Activated CD4-positive, alpha-beta T cell treated with anti-CD3 and anti-CD28 coated beads for 36 hours (primary cell): ENCODE measurements at regions not wholly inside any gene's neighbourhood (a gene's known extent, or its start where the extent isn't known, plus 50 kb on each side); places are given as distances from the start of the nearest gene placed in this dataset.

Source experiments
- ATAC-seq: fragments of 200-7000 bp; cut with Tn5 transposase; one replicate; pipeline ENCODE4 v1.10.0; 2021; ENCODE audit warnings: mild to moderate bottlenecking, moderate library complexity
- CTCF ChIA-PET: fragments of 350-600 bp; sonication (Branson Sonifier 250); formaldehyde crosslinking; loops from one replicate; lab custom pipeline; 2021; ENCODE audit warnings: antibody characterized with exemption; lab: Charles Lee
- POLR2A ChIA-PET: fragments of 350-600 bp; sonication (Branson Sonifier 250); formaldehyde crosslinking; loops from one replicate; lab custom pipeline; 2021; ENCODE audit warnings: antibody characterized with exemption, inconsistent platforms; lab: Charles Lee
- DNase-seq: peaks from one replicate; pipeline ENCODE4 v3.0.0-alpha.2; 2020
- H3K27ac Mint-ChIP-seq: one replicate; pipeline ENCODE4 v1.8.0; 2021; ENCODE audit warnings: mixed read lengths
- H3K27me3 Mint-ChIP-seq: one replicate; pipeline ENCODE4 v1.8.0; 2021; ENCODE audit warnings: mixed read lengths
- H3K36me3 Mint-ChIP-seq: one replicate; pipeline ENCODE4 v1.8.0; 2021; ENCODE audit warnings: low read depth, mixed read lengths
- H3K4me1 Mint-ChIP-seq: one replicate; pipeline ENCODE4 v1.8.0; 2021; ENCODE audit warnings: mixed read lengths
- H3K4me3 Mint-ChIP-seq: one replicate; pipeline ENCODE4 v1.8.0; 2021; ENCODE audit warnings: mild to moderate bottlenecking, moderate library complexity, mixed read lengths
- H3K9me3 Mint-ChIP-seq: one replicate; pipeline ENCODE4 v1.8.0; 2021; ENCODE audit warnings: low read depth, mixed read lengths
- intact Hi-C, 2 experiments: fragments of 100-400 bp; cut with DNase I in 1 of 2; cut with micrococcal nuclease in 1 of 2; formaldehyde crosslinking; loops; one replicate each; pipeline versions ENCODE4 v1.14.2 to v1.15.1; 2022 to 2024; cut with DNase I, micrococcal nuclease

DNA sequence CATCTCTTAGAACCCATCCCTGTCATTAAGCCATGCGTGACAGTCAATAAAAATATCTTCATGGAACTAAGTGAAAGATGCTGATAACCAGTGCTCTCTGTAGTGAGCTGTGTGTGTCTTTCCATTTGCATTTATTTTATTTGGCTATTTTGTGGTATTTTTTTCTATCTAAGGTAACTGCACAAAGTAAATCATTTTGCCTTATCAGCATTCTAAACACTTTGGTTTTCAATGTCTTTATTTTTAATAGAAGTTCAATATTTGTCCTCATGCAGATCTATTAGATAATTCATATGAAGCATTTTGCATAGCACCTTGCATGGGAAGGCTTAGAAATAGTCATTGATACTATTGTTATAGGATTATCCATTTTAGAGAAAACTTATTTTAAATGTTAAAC, 163.6 kb upstream of the TANK start:
- Mint-ChIP-seq H3K4me3 (no peak overlapping the region), H3K27ac (no peak overlapping the region), H3K4me1 (peaks cover 10% of the 10 kb centered on the region), H3K9me3 (no peaks in the 10 kb centered on the region), H3K36me3 (no peaks in the 10 kb centered on the region), H3K27me3 (no peaks in the 10 kb centered on the region)
- DNase-seq, result no peak
- POLR2A ChIA-PET, result no interaction called here
- no peak for ATAC-seq
- CTCF ChIA-PET, result interaction anchor here (1.1 kb wide), 1 partner anchor 8 kb away, joined by 4 read pairs; no protein-coding TSS in a partner anchor
- intact Hi-C loops, result loop anchor here in 1 of 2 experiments (10.0 kb wide), 3 partner anchors 278 to 672 kb away; no protein-coding TSS in a partner anchor

DNA sequence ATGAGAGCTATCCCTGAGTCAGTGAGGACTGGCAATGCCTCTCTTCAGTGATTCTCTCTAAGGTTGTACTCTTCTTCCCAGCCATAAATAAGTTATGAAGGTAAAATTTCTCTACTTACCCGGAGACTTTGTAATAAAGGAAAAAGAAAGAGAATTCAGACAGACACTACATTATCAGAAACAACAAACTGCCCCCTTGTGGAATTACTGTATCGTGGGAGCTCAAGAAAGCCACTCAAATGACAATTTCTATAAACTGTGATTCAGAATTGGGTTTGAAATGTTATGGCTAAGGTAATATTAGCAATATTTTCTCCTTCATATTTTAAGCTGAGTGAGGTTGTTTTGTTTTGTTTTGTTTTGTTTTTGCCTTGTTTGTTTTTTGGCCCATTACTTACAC, 155.8 kb upstream of the TANK start:
- DNase-seq, result no peak
- Mint-ChIP-seq H3K4me1 (no peaks in the 10 kb centered on the region), H3K27me3 (peaks cover 2% of the 10 kb centered on the region), H3K4me3 (no peak overlapping the region), H3K27ac (no peak overlapping the region), H3K36me3 (no peaks in the 10 kb centered on the region), H3K9me3 (no peaks in the 10 kb centered on the region)
- ChIA-PET CTCF (interaction anchor here (0.8 to 2.3 kb wide), 9 partner anchors 8 to 894 kb away, joined by 3 to 10 read pairs (median 3); no protein-coding TSS in a partner anchor), POLR2A (no interaction called here)
- intact Hi-C loops, result no loop called here
- no peak for ATAC-seq

DNA sequence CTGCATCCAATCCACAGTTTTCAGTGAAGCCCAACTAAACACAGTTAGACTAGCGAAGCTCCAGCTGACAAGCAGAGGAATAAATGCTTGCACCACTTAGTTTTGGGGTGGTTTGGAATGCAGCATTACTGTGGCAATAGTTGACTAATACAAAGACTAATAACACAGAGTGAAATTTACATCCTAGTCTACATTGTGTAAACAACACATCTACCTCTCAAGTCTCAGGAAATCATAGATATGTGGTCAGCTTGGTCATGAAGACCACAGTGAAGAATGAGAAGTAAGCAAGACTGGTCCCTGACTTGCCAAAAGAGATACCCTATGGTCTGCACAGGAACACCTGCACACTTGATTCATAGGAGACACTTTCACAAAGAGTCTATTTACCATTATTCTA, 155.1 kb upstream of the TANK start:
- intact Hi-C loops, result no loop called here
- no peak overlapping the region for H3K27ac Mint-ChIP-seq
- ATAC-seq (no peak), DNase-seq (no peak)
- H3K4me1 Mint-ChIP-seq, result no peaks in the 10 kb centered on the region
- no peak overlapping the region for H3K4me3 Mint-ChIP-seq
- peaks cover 6% of the 10 kb centered on the region for H3K27me3 Mint-ChIP-seq
- CTCF ChIA-PET, result interaction anchor here (1.2 to 2.1 kb wide), 6 partner anchors 9 to 895 kb away, joined by 3 to 9 read pairs (median 4); no protein-coding TSS in a partner anchor
- no peaks in the 10 kb centered on the region for H3K36me3 Mint-ChIP-seq
- no peaks in the 10 kb centered on the region for H3K9me3 Mint-ChIP-seq
- POLR2A ChIA-PET, result no interaction called here

- intact Hi-C loops, result no loop called here
- no peak for ATAC-seq
- Mint-ChIP-seq H3K4me3 (no peak overlapping the region), H3K4me1 (no peaks in the 10 kb centered on the region), H3K27me3 (peaks cover 13% of the 10 kb centered on the region), H3K36me3 (no peaks in the 10 kb centered on the region), H3K27ac (no peak overlapping the region), H3K9me3 (no peaks in the 10 kb centered on the region)
- no peak for DNase-seq
- ChIA-PET POLR2A (no interaction called here), CTCF (no interaction called here)
These were observed 151.9 kb upstream of the TANK start for GRCh38 chr2:161008311-161008710.

- ChIA-PET CTCF (no interaction called here), POLR2A (no interaction called here)
- no peaks in the 10 kb centered on the region for H3K36me3 Mint-ChIP-seq
- no peak overlapping the region for H3K27ac Mint-ChIP-seq
- H3K9me3 Mint-ChIP-seq, result peaks cover 6% of the 10 kb centered on the region
- no peak for DNase-seq
- ATAC-seq, result no peak
- no peaks in the 10 kb centered on the region for H3K4me1 Mint-ChIP-seq
- H3K27me3 Mint-ChIP-seq, result peaks cover 13% of the 10 kb centered on the region
- H3K4me3 Mint-ChIP-seq, result no peak overlapping the region
- intact Hi-C loops, result no loop called here
These were observed 149.7 kb upstream of the TANK start for GRCh38 chr2:161010503-161011015.

DNA sequence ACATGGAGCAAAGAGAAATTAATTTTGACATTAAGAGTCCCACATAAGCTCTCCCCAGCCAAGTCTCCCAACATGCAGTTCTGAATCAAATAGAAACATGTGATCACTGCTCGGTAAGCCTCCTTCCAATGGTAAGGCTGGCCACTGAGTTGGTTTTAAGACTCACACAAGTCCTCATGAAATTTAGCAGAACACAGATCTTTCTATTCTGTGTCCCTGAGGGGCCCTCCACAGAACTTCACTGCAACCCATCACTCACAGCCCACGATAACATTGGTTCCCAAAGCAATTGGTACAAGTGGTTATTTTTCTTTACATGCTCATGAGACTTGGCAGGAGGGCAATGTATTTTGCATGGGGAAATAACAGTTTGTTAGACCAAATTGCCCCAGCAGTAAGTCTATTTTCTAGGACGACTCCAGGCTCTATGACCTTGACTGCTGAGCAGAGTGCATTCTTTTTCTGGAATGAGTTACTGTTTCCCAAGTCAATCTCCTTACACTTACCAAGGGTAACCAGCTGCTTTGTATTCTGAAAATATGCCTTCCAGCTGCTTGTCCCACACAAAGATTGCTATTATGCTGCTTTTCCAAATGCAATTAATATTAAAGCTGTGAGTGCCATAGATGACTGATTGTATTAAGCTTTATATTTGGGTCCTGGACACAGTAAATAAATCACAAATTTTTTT, 142.3 kb upstream of the TANK start:
- ChIA-PET CTCF (interaction anchor here (0.5 to 1.2 kb wide), 2 partner anchors 430 to 908 kb away, joined by 3 read pairs; no protein-coding TSS in a partner anchor), POLR2A (no interaction called here)
- Mint-ChIP-seq H3K4me3 (no peak overlapping the region), H3K27ac (no peak overlapping the region), H3K27me3 (peaks cover 3% of the 10 kb centered on the region), H3K36me3 (no peaks in the 10 kb centered on the region), H3K4me1 (no peaks in the 10 kb centered on the region), H3K9me3 (peaks cover 6% of the 10 kb centered on the region)
- intact Hi-C loops, result loop anchor here in 1 of 2 experiments (2.0 to 5.0 kb wide), 2 partner anchors 19 to 254 kb away; no protein-coding TSS in a partner anchor
- ATAC-seq (no peak), DNase-seq (no peak)

- ATAC-seq (no peak), DNase-seq (no peak)
- Mint-ChIP-seq H3K4me3 (no peak overlapping the region), H3K27ac (no peak overlapping the region), H3K27me3 (peaks cover 3% of the 10 kb centered on the region), H3K9me3 (peaks cover 6% of the 10 kb centered on the region), H3K36me3 (no peaks in the 10 kb centered on the region), H3K4me1 (no peaks in the 10 kb centered on the region)
- ChIA-PET CTCF (interaction anchor here (1.1 to 1.9 kb wide), 3 partner anchors 13 to 45 kb away, joined by 3 to 9 read pairs (median 3); no protein-coding TSS in a partner anchor), POLR2A (no interaction called here)
- intact Hi-C loops, result loop anchor here in 1 of 2 experiments (5.0 kb wide), 1 partner anchor 253 kb away; no protein-coding TSS in a partner anchor
These were observed 140.9 kb upstream of the TANK start for GRCh38 chr2:161019311-161019710.

DNA sequence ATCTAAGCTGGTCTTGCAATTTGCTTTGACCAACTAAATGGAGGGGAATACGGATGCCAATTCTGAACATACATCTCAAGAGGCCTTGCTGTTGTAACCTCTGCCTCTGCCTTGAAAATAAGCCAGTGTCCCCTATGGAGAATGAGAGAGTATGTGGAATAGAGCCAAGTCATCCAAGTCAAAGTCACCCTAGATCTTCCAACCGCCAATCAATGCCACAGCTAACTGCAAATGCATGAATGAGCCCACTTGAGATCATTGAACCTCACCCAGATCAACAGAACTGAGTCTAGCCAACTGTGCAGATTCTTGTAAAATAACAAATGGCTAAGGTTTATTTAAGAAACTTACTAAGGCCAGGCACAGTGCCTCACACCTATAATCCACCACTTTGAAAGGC, 139.8 kb upstream of the TANK start:
- ATAC-seq, result no peak
- Mint-ChIP-seq H3K4me1 (no peaks in the 10 kb centered on the region), H3K36me3 (no peaks in the 10 kb centered on the region), H3K9me3 (no peaks in the 10 kb centered on the region), H3K27ac (no peak overlapping the region), H3K4me3 (no peak overlapping the region), H3K27me3 (peaks cover 3% of the 10 kb centered on the region)
- DNase-seq, result no peak
- POLR2A ChIA-PET, result no interaction called here
- intact Hi-C loops, result no loop called here
- CTCF ChIA-PET, result interaction anchor here (0.7 to 1.9 kb wide), 7 partner anchors 12 to 438 kb away, joined by 3 to 9 read pairs (median 3); no protein-coding TSS in a partner anchor

GRCh38 chr2:161028581-161028980, 131.6 kb upstream of the TANK start:
- Mint-ChIP-seq H3K27ac (peak overlapping the region; percentile 4), H3K4me1 (peaks cover 4% of the 10 kb centered on the region), H3K9me3 (peaks cover 4% of the 10 kb centered on the region), H3K27me3 (peaks cover 3% of the 10 kb centered on the region), H3K4me3 (no peak overlapping the region), H3K36me3 (no peaks in the 10 kb centered on the region)
- DNase-seq (no peak), ATAC-seq (no peak)
- CTCF ChIA-PET, result no interaction called here
- intact Hi-C loops, result no loop called here
- POLR2A ChIA-PET, result no interaction called here

- Mint-ChIP-seq H3K27me3 (no peaks in the 10 kb centered on the region), H3K9me3 (peaks cover 4% of the 10 kb centered on the region), H3K36me3 (no peaks in the 10 kb centered on the region), H3K4me3 (no peak overlapping the region), H3K27ac (no peak overlapping the region), H3K4me1 (peaks cover 4% of the 10 kb centered on the region)
- intact Hi-C loops, result no loop called here
- ATAC-seq (no peak), DNase-seq (no peak)
- CTCF ChIA-PET, result no interaction called here
- POLR2A ChIA-PET, result no interaction called here
These were observed 130.9 kb upstream of the TANK start for GRCh38 chr2:161029321-161029720.

DNA sequence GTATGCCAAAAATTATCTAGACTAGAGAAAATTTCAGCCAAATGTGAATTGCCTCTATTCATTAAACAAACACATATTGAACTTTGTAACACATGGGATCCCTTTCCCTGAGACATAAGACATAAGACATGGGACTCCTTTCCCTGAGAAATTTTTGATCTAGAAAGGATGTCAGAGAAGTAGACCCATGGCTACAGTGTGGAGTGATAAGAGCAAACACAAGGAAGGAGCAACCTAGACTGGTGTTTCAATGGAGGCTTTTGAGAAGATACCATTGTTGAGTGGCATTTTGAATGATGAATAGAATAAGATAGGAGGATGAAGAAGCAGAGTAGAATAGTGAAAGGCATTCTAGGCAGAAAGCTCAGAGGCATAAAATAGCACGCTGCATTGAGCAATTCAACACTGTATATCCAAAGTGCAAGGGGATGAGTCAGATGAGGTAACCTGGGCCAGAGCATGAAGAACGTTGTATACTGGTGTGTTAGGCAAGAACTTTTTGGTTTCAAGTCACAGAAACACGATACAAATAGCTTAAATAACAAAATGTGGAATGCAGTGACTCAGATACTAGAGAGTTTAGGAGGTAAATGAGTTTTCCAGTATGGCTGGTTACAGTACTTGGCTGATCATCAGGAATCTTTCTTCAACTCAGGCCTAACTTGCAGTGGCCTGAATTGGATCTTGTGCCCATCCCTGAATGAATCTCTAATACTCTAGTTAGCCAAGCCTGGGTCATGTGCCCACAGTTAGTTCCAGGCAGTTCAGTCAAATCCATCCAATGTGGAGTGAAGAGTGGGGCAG, 129.8 kb upstream of the TANK start:
- peaks cover 4% of the 10 kb centered on the region for H3K4me1 Mint-ChIP-seq
- peaks cover 6% of the 10 kb centered on the region for H3K9me3 Mint-ChIP-seq
- ChIA-PET POLR2A (no interaction called here), CTCF (interaction anchor here (0.8 kb wide), 1 partner anchor 35 kb away, joined by 3 read pairs; no protein-coding TSS in a partner anchor)
- no peak overlapping the region for H3K4me3 Mint-ChIP-seq
- no peak overlapping the region for H3K27ac Mint-ChIP-seq
- DNase-seq (no peak), ATAC-seq (no peak)
- peaks cover 1% of the 10 kb centered on the region for H3K27me3 Mint-ChIP-seq
- intact Hi-C loops, result no loop called here
- no peaks in the 10 kb centered on the region for H3K36me3 Mint-ChIP-seq
